HG03097 (cell line): ENCODE measurements at regions not wholly inside any gene's neighbourhood (a gene's known extent, or its start where the extent isn't known, plus 50 kb on each side); places are given as distances from the start of the nearest gene placed in this dataset.

Experiments
- ATAC-seq: cut with Tn5 transposase; IDR thresholded peaks from one replicate; pipeline ENCODE4 v1.9.1; 2021; ENCODE audit not compliant: unreplicated experiment, low FRiP score

DNA sequence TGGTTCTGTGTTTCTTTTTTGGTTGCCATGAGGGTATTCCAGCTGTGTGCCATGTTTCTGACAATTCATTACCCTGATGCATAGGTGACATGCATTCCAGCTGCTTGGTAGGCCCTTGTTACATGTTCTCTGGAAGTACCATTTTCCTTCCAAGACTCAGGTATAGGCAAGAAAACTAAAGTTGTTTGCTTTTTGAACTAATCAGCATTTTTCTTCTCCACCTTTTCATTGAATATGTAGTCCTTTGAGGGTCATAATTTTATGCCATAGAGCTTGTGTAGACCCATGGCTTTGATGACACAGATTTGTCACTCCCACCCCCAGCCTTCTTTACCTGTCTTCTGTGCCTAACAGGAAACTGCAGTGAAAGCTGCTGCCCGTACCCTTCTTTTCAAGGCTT, 339.2 kb downstream of the MED10 start:
- ATAC-seq: no peak

GRCh38 chr5:6036006-6036405, 342.3 kb downstream of the MED10 start:
- no peak for ATAC-seq

GRCh38 chr5:6029811-6030271, 348.5 kb downstream of the MED10 start:
- no peak for ATAC-seq

- ATAC-seq: no peak
Observed at GRCh38 chr5:6026766-6027406, 351.5 kb downstream of the MED10 start.

GRCh38 chr5:6019612-6020011, 358.7 kb downstream of the MED10 start:
- no peak for ATAC-seq

- no peak for ATAC-seq
Observed at GRCh38 chr5:6013506-6013905, 364.8 kb downstream of the MED10 start.

DNA sequence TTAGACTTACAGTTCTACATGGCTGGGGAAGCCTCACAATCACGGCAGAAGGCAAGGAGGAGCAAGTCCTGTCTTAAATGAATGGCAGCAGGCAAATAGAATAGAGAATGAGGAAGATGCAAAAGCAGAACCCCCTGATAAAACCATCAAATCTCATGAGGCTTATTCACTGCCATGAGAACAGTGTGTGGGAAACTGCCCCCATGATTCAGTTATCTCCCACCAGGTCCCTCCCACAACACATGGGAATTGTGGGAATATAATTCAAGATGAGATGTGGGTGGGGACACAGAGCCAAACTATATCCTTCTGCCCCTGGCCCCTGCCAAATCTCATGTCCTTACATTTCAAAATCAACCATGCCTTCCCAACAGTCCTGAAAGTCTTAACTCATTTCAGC, 367.1 kb downstream of the MED10 start:
- ATAC-seq: no peak

DNA sequence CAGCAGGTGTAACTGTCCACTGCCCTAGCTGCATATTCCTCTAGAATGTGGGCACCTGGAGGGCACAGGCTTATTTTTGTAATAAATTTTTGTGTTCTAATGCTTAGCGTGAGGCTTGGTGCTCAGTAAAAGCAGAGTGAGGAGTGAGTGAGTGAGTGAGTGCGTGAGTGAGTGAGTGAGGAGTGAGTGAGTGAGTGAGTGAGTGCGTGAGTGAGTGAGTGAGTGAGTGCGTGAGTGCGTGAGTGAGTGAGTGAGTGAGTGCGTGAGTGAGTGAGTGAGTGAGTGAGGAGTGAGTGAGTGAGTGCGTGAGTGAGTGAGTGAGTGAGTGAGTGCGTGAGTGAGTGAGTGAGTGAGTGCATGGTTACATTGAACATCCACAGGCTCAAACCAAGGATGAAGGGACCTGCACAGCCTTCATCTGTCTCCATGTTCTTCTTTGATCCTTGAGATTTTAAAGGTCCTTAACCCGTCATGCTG, 371.5 kb downstream of the MED10 start:
- ATAC-seq: no peak

- no peak for ATAC-seq
Observed at GRCh38 chr5:6003040-6003825, 375.1 kb downstream of the MED10 start.

DNA sequence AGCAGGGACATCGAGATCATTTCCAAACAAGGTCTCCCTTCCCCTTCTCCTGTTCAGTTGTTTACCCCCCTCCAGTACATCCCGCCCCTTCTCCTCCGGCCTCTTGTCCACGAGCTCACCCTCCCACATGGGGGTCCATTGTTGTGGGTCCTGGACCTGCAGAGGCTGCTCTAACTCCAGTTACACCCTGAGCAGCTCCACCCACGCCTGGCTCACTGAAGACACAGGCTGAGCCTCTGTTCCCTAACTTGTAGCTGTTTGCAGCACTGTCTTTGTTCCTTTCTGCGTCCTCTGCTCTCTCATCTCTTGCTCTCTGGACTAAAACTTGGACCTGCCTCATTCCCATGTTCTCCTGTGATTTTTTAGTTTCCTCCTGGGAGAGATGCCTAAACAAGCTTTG, 377.5 kb downstream of the MED10 start:
- no peak for ATAC-seq

GRCh38 chr5:5995819-5996218, 382.5 kb downstream of the MED10 start:
- no peak for ATAC-seq

DNA sequence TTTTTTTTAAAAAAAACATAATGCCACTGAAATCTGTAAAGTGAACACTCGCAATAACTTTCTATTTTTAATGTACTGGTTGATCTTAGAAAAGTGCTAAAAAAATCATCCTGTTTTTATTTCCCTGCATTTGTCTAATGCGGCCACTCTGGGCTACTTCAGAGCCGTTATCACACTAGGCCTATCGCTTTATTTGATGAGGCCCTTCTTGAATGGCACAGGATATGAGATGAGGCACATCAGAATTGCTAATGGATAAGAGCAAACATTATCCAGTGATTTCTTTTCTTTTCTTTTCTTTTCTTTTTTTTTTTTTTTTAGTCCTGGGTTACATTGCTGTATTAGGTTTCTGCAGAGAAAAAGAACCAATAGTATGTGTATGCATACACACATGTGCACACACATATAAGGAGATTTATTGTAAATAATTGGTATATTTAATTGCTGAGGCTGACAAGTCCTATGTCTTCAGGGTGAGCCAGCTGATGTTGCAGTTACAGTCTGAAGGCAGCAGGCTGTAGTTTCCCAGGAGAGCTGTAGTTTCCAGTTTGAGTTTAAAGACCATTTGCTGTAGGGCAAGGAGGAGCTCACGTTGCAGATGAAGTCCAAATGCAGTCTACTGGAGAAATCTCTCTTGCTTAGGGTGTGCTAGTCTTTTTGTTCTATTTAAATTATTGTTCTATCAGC, 391.7 kb downstream of the MED10 start:
- no peak for ATAC-seq

DNA sequence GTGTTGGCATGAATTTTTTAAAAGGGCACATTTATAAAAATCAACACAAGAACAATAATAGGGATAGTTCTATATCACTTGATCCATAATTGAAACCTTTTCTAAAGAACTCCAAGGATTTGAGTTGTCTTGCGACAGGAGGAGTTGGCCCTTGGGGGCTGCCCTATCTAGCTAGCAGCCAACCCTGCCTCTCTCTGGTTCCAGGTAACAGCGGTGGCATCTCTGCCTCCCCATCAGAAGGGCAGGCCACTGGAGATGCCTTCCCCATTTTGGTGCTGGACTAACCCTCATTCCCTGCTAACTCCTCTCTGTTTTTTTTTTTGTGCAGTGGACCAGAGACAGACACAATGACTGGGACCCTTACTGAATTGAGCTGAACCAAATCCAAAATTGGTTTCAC, 393.0 kb downstream of the MED10 start:
- ATAC-seq: no peak

DNA sequence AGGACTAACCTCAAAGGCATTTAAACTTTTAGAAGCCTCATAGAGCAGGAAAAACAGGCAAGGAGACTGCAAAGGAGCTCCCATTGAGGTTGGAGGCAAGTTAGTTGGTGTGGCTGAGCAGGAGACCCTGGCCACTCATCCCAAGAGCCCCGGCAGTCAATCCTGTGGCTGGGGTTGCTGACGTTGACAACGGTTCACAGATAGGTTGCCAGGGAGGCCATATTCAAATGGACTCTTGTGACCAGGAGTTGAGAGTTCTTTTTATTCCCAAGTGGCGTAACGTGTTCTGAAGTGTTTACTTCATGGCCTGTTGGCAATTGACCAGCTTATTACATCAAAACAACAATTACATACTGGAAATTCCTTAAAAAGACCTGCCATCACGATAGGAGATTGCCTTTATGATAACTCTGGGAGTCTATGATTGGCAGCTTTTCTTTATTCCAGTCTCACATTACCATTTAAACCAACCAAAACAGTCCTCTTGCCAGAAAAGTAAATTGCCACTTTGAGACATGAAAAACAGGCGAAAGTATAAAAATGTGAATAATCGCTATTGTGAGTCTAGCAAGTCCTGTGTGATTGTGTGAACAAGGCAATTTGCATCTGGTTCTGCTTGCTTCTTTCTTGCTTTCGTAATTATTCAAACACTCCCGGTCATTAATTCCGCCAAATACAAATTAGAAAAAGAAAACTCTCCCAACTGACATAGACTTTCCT, 394.9 kb downstream of the MED10 start:
- no peak for ATAC-seq

- ATAC-seq: no peak
Observed at GRCh38 chr5:5981562-5981961, 396.8 kb downstream of the MED10 start.

DNA sequence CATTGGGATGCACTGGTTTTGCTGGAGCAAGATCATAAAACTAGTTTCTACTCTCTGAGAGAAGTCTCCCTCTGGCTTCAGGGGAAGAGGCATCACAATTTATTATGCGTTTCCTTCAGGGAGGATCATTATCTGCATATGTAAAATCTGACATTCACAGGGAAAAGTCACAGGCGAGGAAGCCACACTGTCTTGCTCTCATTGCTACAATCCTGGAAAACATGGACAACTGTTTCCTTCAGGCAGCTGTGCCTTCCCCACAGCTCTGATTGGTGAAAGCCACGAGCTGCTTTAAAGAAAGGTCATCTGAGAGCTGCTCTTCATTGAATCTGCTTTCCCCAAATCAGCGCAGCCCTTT, 397.8 kb downstream of the MED10 start:
- ATAC-seq: no peak

GRCh38 chr5:5979761-5980537, 398.4 kb downstream of the MED10 start:
- no peak for ATAC-seq

DNA sequence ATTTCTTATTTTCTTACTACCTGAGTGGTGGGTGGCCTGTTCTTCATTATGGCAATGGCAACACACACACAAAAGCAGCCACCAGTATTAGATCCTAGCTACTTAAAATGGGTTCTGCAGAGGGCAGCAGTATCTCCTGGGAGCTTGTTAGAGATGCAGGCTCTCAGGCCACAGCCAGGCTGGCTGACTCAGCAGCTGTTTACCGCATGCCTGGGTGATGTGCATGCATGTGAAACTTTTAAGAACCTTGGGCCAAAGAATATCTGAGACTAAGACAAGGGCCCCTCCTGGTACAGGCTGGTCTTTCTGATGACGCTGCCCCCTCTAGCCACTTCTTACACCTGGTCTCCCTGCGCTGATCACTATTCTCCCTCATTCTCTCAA, 399.0 kb downstream of the MED10 start:
- ATAC-seq: no peak

DNA sequence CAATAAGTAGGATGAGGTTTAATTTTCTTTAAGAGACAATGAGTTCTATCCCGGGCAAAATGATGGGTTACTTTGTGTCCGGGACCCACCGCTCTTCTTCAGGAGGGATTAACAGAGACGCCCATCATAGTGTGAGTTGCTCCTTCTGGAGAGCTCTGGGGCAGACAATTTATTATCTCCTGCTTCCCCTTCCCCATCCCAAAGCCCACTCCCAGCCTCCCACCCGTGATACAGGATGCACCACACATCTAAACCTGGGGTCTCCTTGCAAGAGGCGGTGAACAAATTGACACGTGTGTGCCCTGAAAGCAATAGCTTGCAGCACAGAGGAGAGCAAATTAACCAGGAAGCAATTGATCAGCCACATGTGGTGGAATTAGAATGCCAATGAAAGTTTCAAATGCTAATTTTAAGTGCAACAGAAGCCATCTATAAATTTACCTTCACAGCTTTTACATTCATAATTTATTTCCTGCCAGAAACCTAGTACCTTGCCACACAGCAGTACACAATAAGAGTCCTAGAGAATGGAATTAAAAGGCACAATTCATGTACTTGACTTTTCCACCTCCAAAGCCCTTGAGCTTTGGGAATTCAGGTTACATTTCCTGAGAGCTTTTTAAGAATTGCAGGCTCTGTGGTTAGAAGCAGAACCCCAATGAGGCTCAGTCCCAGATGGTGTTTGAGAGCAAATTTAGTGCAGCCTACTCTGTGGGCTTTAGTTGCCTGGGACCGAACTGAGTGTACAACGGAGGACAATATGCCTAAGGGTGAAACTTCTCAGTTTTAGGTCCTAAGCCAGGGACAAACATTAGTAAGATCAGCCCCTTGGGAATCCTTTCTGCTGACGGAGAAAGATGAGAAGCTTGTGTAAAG, 399.6 kb downstream of the MED10 start:
- no peak for ATAC-seq
